Fibroblast of peridontal ligament (primary cell): ENCODE measurements at regions not wholly inside any gene's neighbourhood (a gene's known extent, or its start where the extent isn't known, plus 50 kb on each side); places are given as distances from the start of the nearest gene placed in this dataset.
"Not testable (repeated sequence)": the region's sequence is repeated elsewhere in the genome, so short reads cannot be mapped to it uniquely, and the experiment has no call there.

ENCODE experiments used
- DNase-seq: peaks from one replicate; pipeline ENCODE4 v3.0.0-alpha.2; 2010; ENCODE audit errors: extremely low read depth

- DNase-seq: peak; percentile 31
These were observed 106.5 kb upstream of the SGCG start for GRCh38 chr13:23074075-23074828.

- peak; percentile 76 for DNase-seq
These were observed 99.6 kb upstream of the SGCG start for GRCh38 chr13:23081220-23081619.

GRCh38 chr13:23081901-23082300 lies 98.9 kb upstream of the SGCG start:
- no peak for DNase-seq

- no peak for DNase-seq
These were observed 93.7 kb upstream of the SGCG start for GRCh38 chr13:23086968-23087623.

GRCh38 chr13:23087880-23088279 lies 92.9 kb upstream of the SGCG start:
- peak; percentile 12 for DNase-seq

- DNase-seq: no peak
These were observed 82.4 kb upstream of the SGCG start for GRCh38 chr13:23098161-23098907.

GRCh38 chr13:23105051-23105450 lies 75.7 kb upstream of the SGCG start:
- no peak for DNase-seq

GRCh38 chr13:23107665-23108064 lies 73.1 kb upstream of the SGCG start:
- no peak for DNase-seq

- DNase-seq: no peak
These were observed 61.6 kb upstream of the SGCG start for GRCh38 chr13:23119131-23119530.

GRCh38 chr13:23127540-23127939 lies 53.2 kb upstream of the SGCG start:
- DNase-seq: not testable (repeated sequence)

- no peak for DNase-seq
These were observed 51.4 kb upstream of the SGCG start for GRCh38 chr13:23129331-23129730.
